MM.1S (cell line): ENCODE measurements at regions not wholly inside any gene's neighbourhood (a gene's known extent, or its start where the extent isn't known, plus 50 kb on each side); places are given as distances from the start of the nearest gene placed in this dataset.

Experiments used
- DNase-seq: peaks from one replicate; pipeline ENCODE4 v3.0.0-alpha.2; 2015
- H2AFZ ChIP-seq: fragments of 300-600 bp; sonication (generic); 2 replicates; pipeline ENCODE4 v1.6.0; 2016; ENCODE audit warnings: antibody characterized with exemption, low read length
- H3F3A ChIP-seq: fragments of 300-600 bp; sonication (generic); 2 replicates; pipeline ENCODE4 v1.6.1; 2016; ENCODE audit warnings: mild to moderate bottlenecking, antibody characterized with exemption, low read length, moderate library complexity, mixed read lengths; ENCODE audit not compliant: insufficient read depth
- H3K27ac ChIP-seq: fragments of 300-600 bp; sonication (generic); 2 replicates; pipeline ENCODE4 v1.5.1; 2016; ENCODE audit warnings: mild to moderate bottlenecking, low read length
- H3K27me3 ChIP-seq: fragments of 300-600 bp; sonication (generic); replicated peaks from 2 replicates; pipeline ENCODE4 v1.6.0; 2016; ENCODE audit warnings: low read length; ENCODE audit not compliant: insufficient read depth
- H3K36me3 ChIP-seq: fragments of 300-600 bp; sonication (generic); replicated peaks from 2 replicates; pipeline ENCODE4 v1.6.1; 2016; ENCODE audit warnings: mild to moderate bottlenecking, low read length, mixed read lengths; ENCODE audit not compliant: insufficient read depth
- H3K4me1 ChIP-seq: fragments of 300-600 bp; sonication (generic); 2 replicates; pipeline ENCODE4 v1.6.1; 2016; ENCODE audit warnings: low read length, mixed read lengths
- H3K4me2 ChIP-seq: fragments of 300-600 bp; sonication (generic); 2 replicates; pipeline ENCODE4 v1.6.0; 2016; ENCODE audit warnings: low read depth, low read length
- H3K4me3 ChIP-seq: fragments of 300-600 bp; sonication (generic); 2 replicates; pipeline ENCODE4 v1.5.1; 2016; ENCODE audit warnings: low read length, mixed read lengths
- H3K79me2 ChIP-seq: fragments of 300-600 bp; sonication (generic); 2 replicates; pipeline ENCODE4 v1.6.1; 2016; ENCODE audit warnings: mixed run types, low read length, mixed read lengths
- H3K9ac ChIP-seq: fragments of 300-600 bp; sonication (generic); 2 replicates; pipeline ENCODE4 v1.6.1; 2016; ENCODE audit warnings: low read length, mixed read lengths
- H3K9me2 ChIP-seq: fragments of 300-600 bp; sonication (generic); replicated peaks from 2 replicates; pipeline ENCODE4 v1.6.1; 2016; ENCODE audit warnings: mild to moderate bottlenecking, low read length, mixed read lengths; ENCODE audit not compliant: insufficient read depth
- H3K9me3 ChIP-seq: fragments of 300-600 bp; sonication (generic); replicated peaks from 2 replicates; pipeline ENCODE4 v1.6.1; 2016; ENCODE audit warnings: mild to moderate bottlenecking, low read length, mixed read lengths; ENCODE audit not compliant: insufficient read depth
- H4K20me1 ChIP-seq: fragments of 300-600 bp; sonication (generic); 2 replicates; pipeline ENCODE4 v1.6.1; 2016; ENCODE audit warnings: mild to moderate bottlenecking, low read length, moderate library complexity, mixed read lengths; ENCODE audit not compliant: insufficient read depth
- CTCF ChIP-seq: fragments of 300-600 bp; sonication (generic); IDR thresholded peaks from 2 replicates; pipeline ENCODE4 v1.5.1; 2016; ENCODE audit warnings: antibody characterized with exemption, low read length, mixed read lengths
- EZH2 ChIP-seq: fragments of 300-600 bp; sonication (generic); optimal IDR thresholded peaks from 2 replicates; pipeline ENCODE3; 2017; ENCODE audit warnings: low read depth, mild to moderate bottlenecking, antibody characterized with exemption, low read length, mixed read lengths
- EZH2phosphoT487 ChIP-seq: fragments of 300-600 bp; sonication (generic); IDR thresholded peaks from 2 replicates; pipeline ENCODE4 v1.6.1; 2018; ENCODE audit warnings: antibody characterized with exemption, low read length

- Histone ChIP-seq H3K9me2 (no peaks in the 10 kb centered on the region), H3K27ac (no peak overlapping the region), H3F3A (no peaks in the 10 kb centered on the region), H3K36me3 (no peaks in the 10 kb centered on the region), H2AFZ (no peak overlapping the region), H3K27me3 (no peaks in the 10 kb centered on the region), H3K9me3 (no peaks in the 10 kb centered on the region), H3K9ac (no peak overlapping the region), H3K4me3 (no peak overlapping the region), H3K79me2 (no peaks in the 10 kb centered on the region), H4K20me1 (no peaks in the 10 kb centered on the region), H3K4me1 (no peaks in the 10 kb centered on the region), H3K4me2 (no peak overlapping the region)
- TF ChIP-seq EZH2phosphoT487: no peak
- TF ChIP-seq EZH2: no peak
- no peak for TF ChIP-seq CTCF
- no peak for DNase-seq
These were observed 139.7 kb upstream of the ABCB5 start for GRCh38 chr7:20475756-20476155.

GRCh38 chr7:20477067-20477466, 138.4 kb upstream of the ABCB5 start:
- H3F3A ChIP-seq: no peaks in the 10 kb centered on the region
- no peak for DNase-seq
- no peak overlapping the region for H3K4me2 ChIP-seq
- H3K79me2 ChIP-seq: no peaks in the 10 kb centered on the region
- H3K27ac ChIP-seq: no peak overlapping the region
- H2AFZ ChIP-seq: no peak overlapping the region
- no peaks in the 10 kb centered on the region for H3K9me2 ChIP-seq
- H3K4me1 ChIP-seq: no peaks in the 10 kb centered on the region
- H4K20me1 ChIP-seq: no peaks in the 10 kb centered on the region
- TF ChIP-seq EZH2 (no peak), EZH2phosphoT487 (no peak), CTCF (no peak)
- H3K4me3 ChIP-seq: no peak overlapping the region
- no peak overlapping the region for H3K9ac ChIP-seq
- no peaks in the 10 kb centered on the region for H3K9me3 ChIP-seq
- H3K36me3 ChIP-seq: no peaks in the 10 kb centered on the region
- H3K27me3 ChIP-seq: no peaks in the 10 kb centered on the region

GRCh38 chr7:20479706-20480105, 135.8 kb upstream of the ABCB5 start:
- no peak overlapping the region for H3K27ac ChIP-seq
- H2AFZ ChIP-seq: no peak overlapping the region
- no peaks in the 10 kb centered on the region for H3K9me2 ChIP-seq
- H3K9me3 ChIP-seq: no peaks in the 10 kb centered on the region
- no peak overlapping the region for H3K4me3 ChIP-seq
- no peak overlapping the region for H3K4me2 ChIP-seq
- TF ChIP-seq EZH2phosphoT487 (no peak), EZH2 (no peak), CTCF (no peak)
- H3K9ac ChIP-seq: no peak overlapping the region
- H3K27me3 ChIP-seq: no peaks in the 10 kb centered on the region
- H3K36me3 ChIP-seq: no peaks in the 10 kb centered on the region
- H3F3A ChIP-seq: no peaks in the 10 kb centered on the region
- DNase-seq: no peak
- no peaks in the 10 kb centered on the region for H3K4me1 ChIP-seq
- H3K79me2 ChIP-seq: no peaks in the 10 kb centered on the region
- no peaks in the 10 kb centered on the region for H4K20me1 ChIP-seq
